ENCODE measurements at regions not wholly inside any gene's neighbourhood (a gene's known extent, or its start where the extent isn't known, plus 50 kb on each side); places are given as distances from the start of the nearest gene placed in this dataset.

GRCh38 chr4:85218756-85219155, 252.3 kb upstream of the WDFY3 start:
- no peak overlapping the region for H3K4me3 ChIP-seq (ENCODE audit: low read length)
- TF ChIP-seq CTCF (IDR thresholded peaks at IDR 0.05; ENCODE audit: insufficient read depth, low read depth, low read length, missing control alignments) = no peak
- no peak for DNase-seq (ENCODE audit: low read depth)

- TF ChIP-seq CTCF (IDR thresholded peaks at IDR 0.05; ENCODE audit: insufficient read depth, low read depth, low read length, missing control alignments) = no peak
- peak; percentile 51 for DNase-seq (ENCODE audit: low read depth)
- no peak overlapping the region for H3K4me3 ChIP-seq (ENCODE audit: low read length)
These were observed 253.3 kb upstream of the ARHGAP24 start for GRCh38 chr4:85221606-85222005.

- H3K4me3 ChIP-seq (ENCODE audit: low read length) = no peak overlapping the region
- TF ChIP-seq CTCF (IDR thresholded peaks at IDR 0.05; ENCODE audit: insufficient read depth, low read depth, low read length, missing control alignments) = no peak
- peak; percentile 57 for DNase-seq (ENCODE audit: low read depth)
These were observed 252.4 kb upstream of the ARHGAP24 start for GRCh38 chr4:85222561-85222960.

- no peak overlapping the region for H3K4me3 ChIP-seq (ENCODE audit: low read length)
- DNase-seq (ENCODE audit: low read depth) = no peak
- peak; percentile 17 for TF ChIP-seq CTCF (IDR thresholded peaks at IDR 0.05; ENCODE audit: insufficient read depth, low read depth, low read length, missing control alignments)
These were observed 246.7 kb upstream of the ARHGAP24 start for GRCh38 chr4:85228264-85228663.

GRCh38 chr4:85233516-85233915, 241.4 kb upstream of the ARHGAP24 start:
- no peak for TF ChIP-seq CTCF (IDR thresholded peaks at IDR 0.05; ENCODE audit: insufficient read depth, low read depth, low read length, missing control alignments)
- DNase-seq (ENCODE audit: low read depth) = no peak
- no peak overlapping the region for H3K4me3 ChIP-seq (ENCODE audit: low read length)

GRCh38 chr4:85243857-85244256, 231.1 kb upstream of the ARHGAP24 start:
- peak; percentile 54 for TF ChIP-seq CTCF (IDR thresholded peaks at IDR 0.05; ENCODE audit: insufficient read depth, low read depth, low read length, missing control alignments)
- peak; percentile 13 for DNase-seq (ENCODE audit: low read depth)
- H3K4me3 ChIP-seq (ENCODE audit: low read length) = no peak overlapping the region

GRCh38 chr4:85244638-85245037, 230.3 kb upstream of the ARHGAP24 start:
- DNase-seq (ENCODE audit: low read depth) = no peak
- no peak for TF ChIP-seq CTCF (IDR thresholded peaks at IDR 0.05; ENCODE audit: insufficient read depth, low read depth, low read length, missing control alignments)
- no peak overlapping the region for H3K4me3 ChIP-seq (ENCODE audit: low read length)

Data from epithelial cell of esophagus (primary cell).